Fibroblast of pulmonary artery (primary cell): ENCODE measurements at regions not wholly inside any gene's neighbourhood (a gene's known extent, or its start where the extent isn't known, plus 50 kb on each side); places are given as distances from the start of the nearest gene placed in this dataset.
"Not testable (repeated sequence)": the region's sequence is repeated elsewhere in the genome, so short reads cannot be mapped to it uniquely, and the experiment has no call there.

Experiments
- DNase-seq: peaks from one replicate; pipeline ENCODE4 v3.0.0-alpha.2; 2010; ENCODE audit warnings: low read depth
- H3K4me3 ChIP-seq: replicated peaks from 2 replicates; pipeline ENCODE4 v1.5.1; 2011; ENCODE audit warnings: low read depth, mild to moderate bottlenecking, control low read depth, low read length, moderate library complexity
- CTCF ChIP-seq: IDR thresholded peaks from 2 replicates; pipeline ENCODE4 v1.5.1; 2011; ENCODE audit warnings: mild to moderate bottlenecking, control low read depth, low read length, inconsistent platforms; ENCODE audit errors: missing control alignments

DNA sequence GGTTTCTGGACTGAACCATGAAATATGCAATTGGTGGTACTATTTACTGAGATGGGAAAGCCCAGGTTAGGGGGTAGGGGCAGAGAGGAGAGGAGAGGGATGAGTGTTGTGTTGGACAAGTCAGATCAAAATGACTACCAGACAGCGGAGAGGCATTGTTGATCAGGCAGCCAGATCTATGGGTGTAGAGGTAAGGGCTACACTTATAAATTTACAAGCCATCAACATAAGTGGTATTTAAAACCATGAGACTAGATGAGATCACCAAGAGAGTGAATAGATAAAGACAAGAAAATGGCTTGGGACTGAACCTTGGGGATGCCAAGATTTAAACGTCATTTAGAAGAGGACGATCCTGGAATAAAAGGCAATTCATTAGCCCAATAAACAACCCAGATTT lies 123.4 kb downstream of the NXPE2 start:
- no peak overlapping the region for H3K4me3 ChIP-seq
- no peak for TF ChIP-seq CTCF
- no peak for DNase-seq

DNA sequence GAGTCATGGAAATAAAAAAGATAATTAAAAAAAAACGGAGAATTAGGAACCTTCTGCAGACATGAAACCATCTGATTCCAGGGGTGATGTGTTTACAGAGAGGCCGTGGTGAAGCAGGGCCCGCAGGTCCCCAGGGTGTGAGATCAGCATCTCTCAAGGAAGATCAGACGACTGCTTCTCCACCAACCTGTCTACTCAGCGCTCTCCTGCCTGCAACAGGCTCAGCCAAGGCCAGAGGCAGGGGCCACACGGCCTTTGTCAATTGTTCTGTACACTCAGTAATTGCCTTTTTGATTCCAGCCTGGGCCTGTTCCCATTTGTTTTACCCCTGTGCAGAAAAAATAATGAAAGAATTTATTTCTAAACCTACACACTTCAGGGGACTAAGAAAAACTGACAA lies 124.6 kb downstream of the NXPE2 start:
- H3K4me3 ChIP-seq, result no peak overlapping the region
- no peak for DNase-seq
- no peak for TF ChIP-seq CTCF

DNA sequence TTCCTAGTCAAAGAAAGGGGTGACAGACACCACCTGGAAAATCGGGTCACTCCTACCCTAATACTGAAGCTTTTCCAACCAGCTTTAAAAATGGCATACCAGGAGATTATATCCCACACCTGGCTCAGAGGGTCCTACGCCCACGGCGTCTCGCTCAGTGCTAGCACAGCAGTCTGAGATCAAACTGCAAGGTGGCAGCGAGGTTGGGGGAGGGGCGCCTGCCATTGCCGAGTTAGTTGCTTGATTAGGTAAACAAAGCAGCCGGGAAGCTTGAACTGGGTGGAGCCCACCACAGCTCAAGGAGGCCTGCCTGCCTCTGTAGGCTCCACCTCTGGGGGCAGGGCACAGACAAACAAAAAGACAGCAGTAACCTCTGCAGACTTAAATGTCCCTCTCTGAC lies 127.1 kb downstream of the NXPE2 start:
- H3K4me3 ChIP-seq, DNase-seq: not testable (repeated sequence)

DNA sequence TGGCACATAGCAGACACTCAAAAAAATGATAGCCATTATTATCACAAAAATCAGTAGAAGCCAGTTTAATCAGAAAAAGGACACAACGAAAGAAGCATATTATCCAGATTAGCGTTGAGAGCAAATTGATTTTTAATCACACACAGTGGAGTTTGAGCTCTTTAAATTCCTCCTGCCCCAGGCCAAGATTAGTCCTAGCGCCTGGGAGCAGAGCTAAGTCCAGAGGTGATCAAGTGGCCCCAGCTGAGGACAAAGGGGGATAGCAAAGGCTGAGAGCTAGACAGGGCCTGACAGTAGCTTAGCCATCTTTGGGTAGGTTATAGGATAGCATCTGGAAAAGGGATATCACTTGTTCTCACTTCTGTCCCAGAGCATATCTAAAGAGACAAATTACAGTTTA lies 133.6 kb downstream of the NXPE2 start:
- no peak overlapping the region for H3K4me3 ChIP-seq
- no peak for DNase-seq
- TF ChIP-seq CTCF, result no peak

- no peak for DNase-seq
- H3K4me3 ChIP-seq, result no peak overlapping the region
Observed at GRCh38 chr11:114812733-114813132, 134.4 kb downstream of the NXPE2 start.

DNA sequence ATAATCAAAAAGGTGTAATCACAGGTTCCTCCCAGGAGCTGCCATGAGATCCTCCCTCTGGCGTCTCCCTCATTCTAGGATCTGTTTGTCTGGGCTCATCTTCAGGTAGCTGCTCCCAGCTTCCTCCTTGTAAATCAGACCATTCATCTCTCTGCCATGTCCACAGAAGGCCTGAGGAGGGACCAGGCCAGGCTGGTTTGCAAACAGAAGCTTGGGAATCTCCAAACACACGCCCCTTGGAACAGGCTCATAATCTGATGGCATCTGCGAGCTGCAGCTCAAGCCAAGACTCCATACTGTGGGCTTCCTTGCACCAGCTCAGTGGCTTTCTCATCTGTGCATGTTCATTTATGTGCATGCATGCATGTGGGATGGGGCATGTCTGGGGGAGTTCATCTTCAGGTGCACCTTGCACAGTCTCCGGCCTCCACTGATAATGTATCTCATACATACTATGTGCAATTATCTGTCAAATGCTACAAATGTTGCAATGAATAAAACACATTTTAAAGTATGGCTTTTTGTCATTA lies 134.9 kb downstream of the NXPE2 start:
- H3K4me3 ChIP-seq, result no peak overlapping the region
- no peak for TF ChIP-seq CTCF
- no peak for DNase-seq

More at GRCh38 chr11:114812733-114813132, 134.4 kb downstream of the NXPE2 start:
- TF ChIP-seq CTCF, result no peak

GRCh38 chr11:114815176-114815575 lies 136.8 kb downstream of the NXPE2 start:
- no peak overlapping the region for H3K4me3 ChIP-seq
- no peak for DNase-seq
- no peak for TF ChIP-seq CTCF

GRCh38 chr11:114815761-114816160 lies 137.4 kb downstream of the NXPE2 start:
- TF ChIP-seq CTCF, result no peak
- no peak overlapping the region for H3K4me3 ChIP-seq
- DNase-seq, result no peak
